ENCODE measurements at regions not wholly inside any gene's neighbourhood (a gene's known extent, or its start where the extent isn't known, plus 50 kb on each side); places are given as distances from the start of the nearest gene placed in this dataset.

- no peak for DNase-seq
These were observed 195.0 kb upstream of the RHOBTB1 start for GRCh38 chr10:61138708-61139591.

GRCh38 chr10:61136139-61136538 lies 192.2 kb upstream of the RHOBTB1 start:
- no peak for DNase-seq

- DNase-seq, result no peak
These were observed 191.3 kb upstream of the RHOBTB1 start for GRCh38 chr10:61135276-61135721.

GRCh38 chr10:61130366-61130765 lies 186.4 kb upstream of the RHOBTB1 start:
- DNase-seq, result no peak

- DNase-seq, result no peak
These were observed 184.2 kb upstream of the RHOBTB1 start for GRCh38 chr10:61128196-61128595.

GRCh38 chr10:61125560-61126170 lies 181.7 kb upstream of the RHOBTB1 start:
- DNase-seq, result no peak

GRCh38 chr10:61124756-61125530 lies 181.0 kb upstream of the RHOBTB1 start:
- no peak for DNase-seq

GRCh38 chr10:61120805-61121204 lies 176.8 kb upstream of the RHOBTB1 start:
- no peak for DNase-seq

GRCh38 chr10:61119573-61119972 lies 175.6 kb upstream of the RHOBTB1 start:
- no peak for DNase-seq

- DNase-seq, result no peak
These were observed 171.9 kb upstream of the RHOBTB1 start for GRCh38 chr10:61115897-61116296.

- DNase-seq, result no peak
These were observed 168.8 kb upstream of the RHOBTB1 start for GRCh38 chr10:61112771-61113170.

GRCh38 chr10:61110936-61111335 lies 167.0 kb upstream of the RHOBTB1 start:
- no peak for DNase-seq

GRCh38 chr10:61110188-61110844 lies 166.3 kb upstream of the RHOBTB1 start:
- no peak for DNase-seq

GRCh38 chr10:61108915-61109314 lies 164.9 kb upstream of the RHOBTB1 start:
- DNase-seq, result no peak

- no peak for DNase-seq
These were observed 156.9 kb upstream of the RHOBTB1 start for GRCh38 chr10:61100887-61101286.

- DNase-seq, result no peak
These were observed 155.8 kb upstream of the RHOBTB1 start for GRCh38 chr10:61099756-61100155.

- no peak for DNase-seq
These were observed 155.0 kb upstream of the RHOBTB1 start for GRCh38 chr10:61098966-61099365.

GRCh38 chr10:61097026-61097425 lies 153.0 kb upstream of the RHOBTB1 start:
- no peak for DNase-seq

GRCh38 chr10:61096056-61096455 lies 152.1 kb upstream of the RHOBTB1 start:
- DNase-seq, result no peak

- DNase-seq, result no peak
These were observed 147.5 kb upstream of the RHOBTB1 start for GRCh38 chr10:61091531-61091930.

GRCh38 chr10:61089251-61089650 lies 145.3 kb upstream of the RHOBTB1 start:
- no peak for DNase-seq

GRCh38 chr10:61084493-61084892 lies 140.5 kb upstream of the RHOBTB1 start:
- DNase-seq, result no peak

GRCh38 chr10:61081301-61081700 lies 137.3 kb upstream of the RHOBTB1 start:
- DNase-seq, result no peak

All from NCI-H1105 (cell line).